ENCODE measurements at regions not wholly inside any gene's neighbourhood (a gene's known extent, or its start where the extent isn't known, plus 50 kb on each side); places are given as distances from the start of the nearest gene placed in this dataset.
"Not testable (repeated sequence)": the region's sequence is repeated elsewhere in the genome, so short reads cannot be mapped to it uniquely, and the experiment has no call there.

- not testable (repeated sequence) for H3K36me3 Mint-ChIP-seq (ENCODE audit: unreplicated experiment); H3K27me3 Mint-ChIP-seq (ENCODE audit: unreplicated experiment); DNase-seq; H3K4me3 Mint-ChIP-seq (ENCODE audit: unreplicated experiment); H3K27ac Mint-ChIP-seq (ENCODE audit: unreplicated experiment); H3K4me1 Mint-ChIP-seq (ENCODE audit: low read depth, unreplicated experiment); H3K9me3 Mint-ChIP-seq (ENCODE audit: unreplicated experiment)
Measured at GRCh38 chr2:97431169-97431725, 158.4 kb downstream of the ANKRD36B start.

- H3K36me3 Mint-ChIP-seq (ENCODE audit: unreplicated experiment); H3K27me3 Mint-ChIP-seq (ENCODE audit: unreplicated experiment); DNase-seq; H3K4me1 Mint-ChIP-seq (ENCODE audit: low read depth, unreplicated experiment); H3K4me3 Mint-ChIP-seq (ENCODE audit: unreplicated experiment); H3K27ac Mint-ChIP-seq (ENCODE audit: unreplicated experiment); H3K9me3 Mint-ChIP-seq (ENCODE audit: unreplicated experiment): not testable (repeated sequence)
Measured at GRCh38 chr2:97422376-97422775, 167.3 kb downstream of the ANKRD36B start.

GRCh38 chr2:97406340-97406739 lies 183.3 kb downstream of the ANKRD36B start:
- not testable (repeated sequence) for H3K27me3 Mint-ChIP-seq (ENCODE audit: unreplicated experiment); H3K36me3 Mint-ChIP-seq (ENCODE audit: unreplicated experiment); H3K9me3 Mint-ChIP-seq (ENCODE audit: unreplicated experiment); DNase-seq; H3K4me3 Mint-ChIP-seq (ENCODE audit: unreplicated experiment); H3K4me1 Mint-ChIP-seq (ENCODE audit: low read depth, unreplicated experiment); H3K27ac Mint-ChIP-seq (ENCODE audit: unreplicated experiment)

GRCh38 chr2:97405172-97405737 lies 184.4 kb downstream of the ANKRD36B start:
- not testable (repeated sequence) for H3K36me3 Mint-ChIP-seq (ENCODE audit: unreplicated experiment); DNase-seq; H3K4me3 Mint-ChIP-seq (ENCODE audit: unreplicated experiment); H3K9me3 Mint-ChIP-seq (ENCODE audit: unreplicated experiment); H3K27ac Mint-ChIP-seq (ENCODE audit: unreplicated experiment); H3K27me3 Mint-ChIP-seq (ENCODE audit: unreplicated experiment); H3K4me1 Mint-ChIP-seq (ENCODE audit: low read depth, unreplicated experiment)

DNA sequence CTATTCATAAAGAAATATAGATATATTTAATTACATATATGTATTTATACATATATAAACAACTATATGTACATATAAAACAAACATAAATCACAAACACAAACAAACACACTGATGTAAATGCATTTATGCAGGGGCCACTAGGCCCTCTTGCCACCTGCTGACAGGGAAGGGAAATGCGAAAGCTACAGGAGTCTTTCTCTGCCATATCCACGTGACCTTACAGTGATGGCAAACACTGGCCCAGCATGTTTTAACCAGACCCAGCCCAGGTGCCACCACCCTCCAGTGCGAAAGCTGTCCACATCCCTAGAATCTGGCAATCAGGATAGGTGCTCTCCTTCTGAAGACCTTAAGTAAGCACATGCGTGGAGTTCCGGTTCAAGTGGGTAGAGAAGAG lies 187.0 kb downstream of the ANKRD36B start:
- H3K9me3 Mint-ChIP-seq (ENCODE audit: unreplicated experiment); H3K27me3 Mint-ChIP-seq (ENCODE audit: unreplicated experiment); DNase-seq; H3K27ac Mint-ChIP-seq (ENCODE audit: unreplicated experiment); H3K4me1 Mint-ChIP-seq (ENCODE audit: low read depth, unreplicated experiment); H3K4me3 Mint-ChIP-seq (ENCODE audit: unreplicated experiment); H3K36me3 Mint-ChIP-seq (ENCODE audit: unreplicated experiment): not testable (repeated sequence)

DNA sequence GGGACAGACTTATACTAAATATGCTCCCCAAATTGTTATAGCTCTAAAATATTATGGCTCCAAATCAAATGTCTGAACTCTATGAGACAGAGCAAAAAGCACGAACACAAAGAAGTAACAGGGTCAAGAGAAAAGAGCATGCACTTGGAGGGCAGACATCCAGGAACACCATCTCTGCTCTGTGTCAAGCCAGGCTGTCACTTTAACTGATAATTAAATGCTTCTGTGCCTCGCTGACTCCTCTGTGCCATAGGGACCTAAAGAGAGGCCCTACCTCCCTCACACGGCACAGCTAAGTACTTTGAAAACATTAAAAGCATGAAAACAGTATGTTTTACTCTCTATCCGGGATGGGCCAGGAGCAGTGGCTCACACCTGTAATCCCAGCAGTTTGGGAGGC lies 194.0 kb downstream of the ANKRD36B start:
- H3K4me1 Mint-ChIP-seq (ENCODE audit: low read depth, unreplicated experiment); H3K36me3 Mint-ChIP-seq (ENCODE audit: unreplicated experiment); H3K4me3 Mint-ChIP-seq (ENCODE audit: unreplicated experiment); DNase-seq; H3K9me3 Mint-ChIP-seq (ENCODE audit: unreplicated experiment); H3K27me3 Mint-ChIP-seq (ENCODE audit: unreplicated experiment); H3K27ac Mint-ChIP-seq (ENCODE audit: unreplicated experiment): not testable (repeated sequence)

DNA sequence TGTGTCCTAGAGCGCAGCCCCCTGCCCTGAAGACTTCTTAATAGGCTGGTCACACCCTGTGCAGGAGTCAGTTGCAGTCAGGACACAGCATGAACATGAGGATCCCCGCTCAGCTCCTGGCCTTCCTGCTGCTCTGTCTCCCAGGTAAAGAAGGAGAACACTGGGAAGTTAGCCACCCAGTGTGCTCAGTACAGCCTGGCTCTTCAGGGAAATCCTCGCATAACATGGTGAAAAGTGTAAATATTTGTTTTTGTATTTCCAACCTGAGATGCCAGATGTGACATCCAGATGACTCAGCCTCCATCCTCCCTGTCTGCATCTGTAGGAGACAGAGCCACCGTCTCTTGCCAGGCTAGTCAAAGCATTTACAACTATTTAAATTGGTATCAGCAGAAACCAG lies 203.9 kb downstream of the ANKRD36B start:
- not testable (repeated sequence) for H3K27me3 Mint-ChIP-seq (ENCODE audit: unreplicated experiment); H3K36me3 Mint-ChIP-seq (ENCODE audit: unreplicated experiment); H3K27ac Mint-ChIP-seq (ENCODE audit: unreplicated experiment); H3K4me3 Mint-ChIP-seq (ENCODE audit: unreplicated experiment); DNase-seq; H3K4me1 Mint-ChIP-seq (ENCODE audit: low read depth, unreplicated experiment); H3K9me3 Mint-ChIP-seq (ENCODE audit: unreplicated experiment)

DNA sequence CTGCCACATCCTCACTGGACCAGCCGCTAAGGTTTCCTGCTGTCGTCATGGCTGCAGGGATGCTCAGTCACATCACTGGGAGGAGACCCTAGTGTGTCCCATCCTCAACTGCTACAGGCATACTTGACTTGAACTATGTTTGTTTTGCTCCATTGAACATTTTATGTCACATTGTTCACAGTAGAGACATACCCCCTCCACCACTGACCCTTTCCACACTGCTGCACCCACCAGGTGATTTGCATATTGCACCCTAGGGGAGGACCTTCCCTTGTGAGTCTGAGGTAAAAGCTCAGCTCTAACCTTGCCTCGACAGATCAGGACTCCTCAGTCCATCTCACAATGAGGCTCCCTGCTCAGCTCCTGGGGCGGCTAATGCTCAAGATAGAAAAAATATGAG lies 213.8 kb downstream of the ANKRD36B start:
- H3K27ac Mint-ChIP-seq (ENCODE audit: unreplicated experiment); H3K4me3 Mint-ChIP-seq (ENCODE audit: unreplicated experiment); DNase-seq; H3K9me3 Mint-ChIP-seq (ENCODE audit: unreplicated experiment); H3K36me3 Mint-ChIP-seq (ENCODE audit: unreplicated experiment); H3K27me3 Mint-ChIP-seq (ENCODE audit: unreplicated experiment); H3K4me1 Mint-ChIP-seq (ENCODE audit: low read depth, unreplicated experiment): not testable (repeated sequence)

GRCh38 chr2:97374426-97374825 lies 215.3 kb downstream of the ANKRD36B start:
- H3K27me3 Mint-ChIP-seq (ENCODE audit: unreplicated experiment); H3K9me3 Mint-ChIP-seq (ENCODE audit: unreplicated experiment); H3K27ac Mint-ChIP-seq (ENCODE audit: unreplicated experiment); H3K36me3 Mint-ChIP-seq (ENCODE audit: unreplicated experiment); H3K4me1 Mint-ChIP-seq (ENCODE audit: low read depth, unreplicated experiment); DNase-seq; H3K4me3 Mint-ChIP-seq (ENCODE audit: unreplicated experiment): not testable (repeated sequence)

GRCh38 chr2:97363159-97363558 lies 226.5 kb downstream of the ANKRD36B start:
- H3K27ac Mint-ChIP-seq (ENCODE audit: unreplicated experiment); H3K27me3 Mint-ChIP-seq (ENCODE audit: unreplicated experiment); H3K9me3 Mint-ChIP-seq (ENCODE audit: unreplicated experiment); H3K4me1 Mint-ChIP-seq (ENCODE audit: low read depth, unreplicated experiment); DNase-seq; H3K4me3 Mint-ChIP-seq (ENCODE audit: unreplicated experiment); H3K36me3 Mint-ChIP-seq (ENCODE audit: unreplicated experiment): not testable (repeated sequence)
